HCT116 (cell line): ENCODE measurements at regions not wholly inside any gene's neighbourhood (a gene's known extent, or its start where the extent isn't known, plus 50 kb on each side); places are given as distances from the start of the nearest gene placed in this dataset.

Experiments
- ATAC-seq: fragments of 200-7000 bp; cut with Tn5 transposase; 2 replicates; pipeline ENCODE4 v1.9.1; 2020; ENCODE audit warnings: mild to moderate bottlenecking, moderate library complexity
- BruUV-seq: library from RNA; stranded (reverse); fragments of 400-500 nt; replicated peaks from 2 replicates; lab custom pipeline; 2021; lab: Mats Ljungman, UMichigan
- CTCF ChIA-PET: fragments of 300-600 bp; sonication (Branson Sonifier 250); formaldehyde crosslinking; loops from one replicate; lab custom pipeline; 2021; ENCODE audit warnings: antibody characterized with exemption; lab: Charles Lee
- POLR2A ChIA-PET: fragments of 300-600, 350-600 bp; sonication (Branson Sonifier 250); formaldehyde crosslinking; loops from one replicate; lab custom pipeline; 2021; ENCODE audit warnings: antibody characterized with exemption; lab: Charles Lee
- RAD21 ChIA-PET, 2 experiments: fragments of 300-600 bp; sonication (Branson Sonifier 250); formaldehyde crosslinking; loops; one replicate each; lab custom pipeline; 2023; ENCODE audit warnings: low total read pairs in 2 of 2; ENCODE audit not compliant: uncharacterized antibody in 2 of 2, unreplicated experiment in 2 of 2, low non-redundant PET in 1 of 2; lab: Charles Lee
- DNase-seq: peaks from one replicate; pipeline ENCODE4 v3.0.0-alpha.2; 2010; ENCODE audit warnings: low read depth, low spot score
- H2AFZ ChIP-seq: fragments of 200-600 bp; shearing (Covaris generic), sonication (generic); 2 replicates; pipeline ENCODE4 v1.6.1; 2017; ENCODE audit warnings: low read depth, mixed run types, mixed read lengths, antibody characterized with exemption, low read length; ENCODE audit not compliant: poor library complexity, severe bottlenecking
- H3K27ac ChIP-seq: 2 replicates; pipeline ENCODE4 v1.5.1; 2012; ENCODE audit warnings: low read depth, low read length
- H3K27me3 ChIP-seq: fragments of 200-600 bp; sonication (generic); 2 replicates; pipeline ENCODE4 v1.6.1; 2016; ENCODE audit warnings: mixed run types, low read length, mixed read lengths; ENCODE audit not compliant: insufficient read depth
- H3K36me3 ChIP-seq, 2 experiments: fragments of 200-500 bp in 1 of 2; fragments of 200-600 bp in 1 of 2; sonication (Bioruptor generic) in 1 of 2; sonication (generic) in 1 of 2; 2 replicates each; pipeline versions ENCODE4 v1.5.1 to v1.6.1; 2014 to 2016; ENCODE audit warnings: low read length in 2 of 2, inconsistent platforms in 1 of 2, mixed read lengths in 1 of 2, mixed run types in 1 of 2; ENCODE audit not compliant: insufficient read depth in 2 of 2, control insufficient read depth in 1 of 2
- H3K4me1 ChIP-seq, 2 experiments: fragments of 200-600 bp in 1 of 2; sonication (generic) in 1 of 2; 2 replicates each; pipeline versions ENCODE4 v1.5.1 to v1.6.1; 2012 to 2017; ENCODE audit warnings: low read length in 2 of 2, inconsistent platforms in 1 of 2, mild to moderate bottlenecking in 1 of 2, mixed read lengths in 1 of 2, mixed run types in 1 of 2, moderate library complexity in 1 of 2; ENCODE audit not compliant: insufficient read depth in 2 of 2, control insufficient read depth in 1 of 2
- H3K4me2 ChIP-seq: fragments of 200-600 bp; sonication (generic); 2 replicates; pipeline ENCODE4 v1.6.1; 2017; ENCODE audit warnings: mixed run types, low read length, mixed read lengths
- H3K4me3 ChIP-seq, 2 experiments: fragments of 200-600 bp in 1 of 2; sonication (generic) in 1 of 2; replicated peaks in 1 of 2; 2 replicates each; pipeline ENCODE4 v1.5.1; 2011 to 2016; ENCODE audit warnings: low read length in 2 of 2, control low read depth in 1 of 2, low read depth in 1 of 2, mild to moderate bottlenecking in 1 of 2, mixed read lengths in 1 of 2, mixed run types in 1 of 2
- H3K79me2 ChIP-seq: fragments of 200-600 bp; sonication (generic); 2 replicates; pipeline ENCODE4 v1.6.1; 2017; ENCODE audit warnings: mild to moderate bottlenecking, mixed run types, low read length, moderate library complexity, mixed read lengths; ENCODE audit not compliant: insufficient read depth
- H3K9ac ChIP-seq: fragments of 200-600 bp; sonication (generic); 2 replicates; pipeline ENCODE4 v1.6.1; 2016; ENCODE audit warnings: low read length, mixed read lengths
- H3K9me2 ChIP-seq: fragments of 200-600 bp; sonication (generic), shearing (Covaris generic); 2 replicates; pipeline ENCODE4 v1.6.1; 2017; ENCODE audit warnings: mixed run types, mild to moderate bottlenecking, moderate library complexity; ENCODE audit not compliant: insufficient read depth
- H3K9me3 ChIP-seq, 2 experiments: fragments of 200-500 bp in 1 of 2; fragments of 200-600 bp in 1 of 2; sonication (Bioruptor generic) in 1 of 2; sonication (generic) in 1 of 2; 2 replicates each; pipeline ENCODE4 v1.6.1; 2014 to 2017; ENCODE audit warnings: low read length in 2 of 2, mixed read lengths in 2 of 2, inconsistent platforms in 1 of 2, low read depth in 1 of 2, mild to moderate bottlenecking in 1 of 2, mixed run types in 1 of 2, moderate library complexity in 1 of 2; ENCODE audit not compliant: control insufficient read depth in 1 of 2, insufficient read depth in 1 of 2
- H4K20me1 ChIP-seq: fragments of 200-600 bp; sonication (generic), shearing (Covaris generic); 2 replicates; pipeline ENCODE4 v1.6.1; 2017; ENCODE audit warnings: mixed run types, mild to moderate bottlenecking, moderate library complexity; ENCODE audit not compliant: insufficient read depth
- CBX3 ChIP-seq: IDR thresholded peaks from 2 replicates; pipeline ENCODE4 v1.6.1; 2012; ENCODE audit warnings: low read depth
- CEBPB ChIP-seq: IDR thresholded peaks from 2 replicates; pipeline ENCODE4 v1.6.1; 2012; ENCODE audit warnings: low read depth
- ELF1 ChIP-seq: IDR thresholded peaks from 2 replicates; pipeline ENCODE4 v1.6.1; 2012; ENCODE audit warnings: low read depth, borderline replicate concordance
- EZH2 ChIP-seq: fragments of 200-600 bp; sonication (generic); IDR thresholded peaks from 2 replicates; pipeline ENCODE4 v1.6.1; 2017; ENCODE audit warnings: antibody characterized with exemption, mixed run types
- EZH2phosphoT487 ChIP-seq: fragments of 200-600 bp; IDR thresholded peaks from 2 replicates; pipeline ENCODE4 v1.6.1; 2018; ENCODE audit warnings: antibody characterized with exemption, borderline replicate concordance
- POLR2AphosphoS5 ChIP-seq: IDR thresholded peaks from 2 replicates; pipeline ENCODE4 v1.6.1; 2011; ENCODE audit warnings: mild to moderate bottlenecking, low read depth, low read length, moderate library complexity
- RAD21 ChIP-seq: IDR thresholded peaks from 2 replicates; pipeline ENCODE4 v1.6.1; 2012; ENCODE audit warnings: low read depth, mild to moderate bottlenecking
- SIN3A ChIP-seq: IDR thresholded peaks from 2 replicates; pipeline ENCODE4 v1.6.1; 2012; ENCODE audit warnings: low read depth
- SP1 ChIP-seq: IDR thresholded peaks from 2 replicates; pipeline ENCODE4 v1.6.1; 2012; ENCODE audit warnings: low read depth
- SRF ChIP-seq: IDR thresholded peaks from 2 replicates; pipeline ENCODE4 v1.6.1; 2012; ENCODE audit warnings: low read depth
- TCF7L2 ChIP-seq: IDR thresholded peaks from 2 replicates; pipeline ENCODE4 v1.7.0; 2011; ENCODE audit warnings: borderline replicate concordance, inconsistent platforms; ENCODE audit not compliant: insufficient read depth, insufficient read length; ENCODE audit errors: extremely low read depth
- ZFX ChIP-seq: fragments of 450-650 bp; IDR thresholded peaks from 2 replicates; pipeline ENCODE4 v1.6.1; 2017
- ZNF274 ChIP-seq: fragments of 200-500 bp; sonication (Bioruptor generic); IDR thresholded peaks from 2 replicates; pipeline ENCODE4 v1.6.1; 2014; ENCODE audit warnings: mild to moderate bottlenecking, low read depth, low read length, inconsistent platforms
- intact Hi-C: fragments of 100-400 bp; cut with micrococcal nuclease; formaldehyde crosslinking; loops from 2 replicates; pipeline ENCODE4 v1.10.0; 2022
- TF ChIP-seq, protein P1 (sequence below), 3 experiments: fragments of 200-600 bp in 1 of 3; sonication (generic) in 1 of 3; IDR thresholded peaks in 2 of 3; conservative IDR thresholded peaks in 1 of 3; 2 replicates each; pipeline ENCODE4 v1.5.1; 2012 to 2017; ENCODE audit warnings: low read depth in 2 of 3, low read length in 2 of 3, antibody characterized with exemption in 1 of 3, borderline replicate concordance in 1 of 3, control low read depth in 1 of 3, mild to moderate bottlenecking in 1 of 3, mixed read lengths in 1 of 3, mixed run types in 1 of 3, moderate library complexity in 1 of 3; ENCODE audit not compliant: insufficient read depth in 1 of 3
- TF ChIP-seq, protein P2 (sequence below): IDR thresholded peaks from 2 replicates; pipeline ENCODE4 v1.6.1; 2011; ENCODE audit warnings: mild to moderate bottlenecking, low read length, moderate library complexity; ENCODE audit not compliant: insufficient replicate concordance; ENCODE audit errors: extremely low read depth

DNA sequence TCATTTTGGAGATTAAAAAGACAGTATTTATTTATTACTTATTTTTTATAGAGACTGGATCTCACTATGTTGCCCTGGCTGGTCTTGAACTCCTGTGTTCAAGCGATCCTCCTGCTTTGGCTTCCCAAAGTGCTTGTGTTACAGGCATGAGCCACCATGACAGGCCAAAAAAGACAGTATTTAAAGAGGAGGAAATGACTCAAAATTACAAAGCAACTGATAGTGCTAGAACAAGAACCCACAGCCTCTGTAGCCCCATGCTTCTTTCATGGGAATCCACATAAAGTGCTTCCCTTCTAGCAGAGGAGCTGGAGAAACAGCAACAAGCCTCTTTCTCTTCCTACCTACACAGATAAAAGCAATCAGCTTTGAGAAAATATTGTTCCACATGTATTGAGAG is 230.7 kb upstream of the PODXL start:
- ChIA-PET RAD21 (no interaction called here), CTCF (no interaction called here)
- H3K4me1 ChIP-seq, result no peaks in the 10 kb centered on the region
- no peak for ATAC-seq
- H4K20me1 ChIP-seq, result no peaks in the 10 kb centered on the region
- no peaks in the 10 kb centered on the region for H3K9me2 ChIP-seq
- H3K27me3 ChIP-seq, result peaks cover 13% of the 10 kb centered on the region
- no peaks in the 10 kb centered on the region for H3K36me3 ChIP-seq
- no peak for TF ChIP-seq TCF7L2
- no peak for TF ChIP-seq SP1
- no peak for TF ChIP-seq SRF
- no peak for TF ChIP-seq ZNF274
- no peak for TF ChIP-seq ZFX
- TF ChIP-seq, protein P1, sequence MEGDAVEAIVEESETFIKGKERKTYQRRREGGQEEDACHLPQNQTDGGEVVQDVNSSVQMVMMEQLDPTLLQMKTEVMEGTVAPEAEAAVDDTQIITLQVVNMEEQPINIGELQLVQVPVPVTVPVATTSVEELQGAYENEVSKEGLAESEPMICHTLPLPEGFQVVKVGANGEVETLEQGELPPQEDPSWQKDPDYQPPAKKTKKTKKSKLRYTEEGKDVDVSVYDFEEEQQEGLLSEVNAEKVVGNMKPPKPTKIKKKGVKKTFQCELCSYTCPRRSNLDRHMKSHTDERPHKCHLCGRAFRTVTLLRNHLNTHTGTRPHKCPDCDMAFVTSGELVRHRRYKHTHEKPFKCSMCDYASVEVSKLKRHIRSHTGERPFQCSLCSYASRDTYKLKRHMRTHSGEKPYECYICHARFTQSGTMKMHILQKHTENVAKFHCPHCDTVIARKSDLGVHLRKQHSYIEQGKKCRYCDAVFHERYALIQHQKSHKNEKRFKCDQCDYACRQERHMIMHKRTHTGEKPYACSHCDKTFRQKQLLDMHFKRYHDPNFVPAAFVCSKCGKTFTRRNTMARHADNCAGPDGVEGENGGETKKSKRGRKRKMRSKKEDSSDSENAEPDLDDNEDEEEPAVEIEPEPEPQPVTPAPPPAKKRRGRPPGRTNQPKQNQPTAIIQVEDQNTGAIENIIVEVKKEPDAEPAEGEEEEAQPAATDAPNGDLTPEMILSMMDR (IDR thresholded peaks at IDR 0.05 in 2 of 3, conservative IDR thresholded peaks at IDR 0.05 in 1 of 3; ENCODE audit: borderline replicate concordance in 1 of 3, insufficient read depth in 1 of 3, low read depth in 2 of 3, low read length in 2 of 3), result no peak
- no peak for TF ChIP-seq CEBPB
- no peak for TF ChIP-seq SIN3A
- TF ChIP-seq POLR2AphosphoS5, result no peak
- no peak for TF ChIP-seq EZH2
- TF ChIP-seq ELF1, result no peak
- TF ChIP-seq, protein P2, sequence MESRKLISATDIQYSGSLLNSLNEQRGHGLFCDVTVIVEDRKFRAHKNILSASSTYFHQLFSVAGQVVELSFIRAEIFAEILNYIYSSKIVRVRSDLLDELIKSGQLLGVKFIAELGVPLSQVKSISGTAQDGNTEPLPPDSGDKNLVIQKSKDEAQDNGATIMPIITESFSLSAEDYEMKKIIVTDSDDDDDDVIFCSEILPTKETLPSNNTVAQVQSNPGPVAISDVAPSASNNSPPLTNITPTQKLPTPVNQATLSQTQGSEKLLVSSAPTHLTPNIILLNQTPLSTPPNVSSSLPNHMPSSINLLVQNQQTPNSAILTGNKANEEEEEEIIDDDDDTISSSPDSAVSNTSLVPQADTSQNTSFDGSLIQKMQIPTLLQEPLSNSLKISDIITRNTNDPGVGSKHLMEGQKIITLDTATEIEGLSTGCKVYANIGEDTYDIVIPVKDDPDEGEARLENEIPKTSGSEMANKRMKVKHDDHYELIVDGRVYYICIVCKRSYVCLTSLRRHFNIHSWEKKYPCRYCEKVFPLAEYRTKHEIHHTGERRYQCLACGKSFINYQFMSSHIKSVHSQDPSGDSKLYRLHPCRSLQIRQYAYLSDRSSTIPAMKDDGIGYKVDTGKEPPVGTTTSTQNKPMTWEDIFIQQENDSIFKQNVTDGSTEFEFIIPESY, result no peak
- no peak for TF ChIP-seq CBX3
- no peak for TF ChIP-seq EZH2phosphoT487
- TF ChIP-seq RAD21, result no peak
- TF ChIP-seq, all 23 proteins: peak for 0
- H3K79me2 ChIP-seq, result no peaks in the 10 kb centered on the region
- POLR2A ChIA-PET, result no interaction called here
- no peak overlapping the region for H3K4me3 ChIP-seq
- H3K4me2 ChIP-seq, result no peak overlapping the region
- no peaks in the 10 kb centered on the region for H3K9me3 ChIP-seq
- H3K9ac ChIP-seq, result no peak overlapping the region
- no peak for DNase-seq
- H3K27ac ChIP-seq, result no peak overlapping the region
- no peak overlapping the region for H2AFZ ChIP-seq
- intact Hi-C loops, result no loop called here
- no TSS peak for BruUV-seq
